Hepatocyte (in vitro differentiated cells): ENCODE measurements at regions not wholly inside any gene's neighbourhood (a gene's known extent, or its start where the extent isn't known, plus 50 kb on each side); places are given as distances from the start of the nearest gene placed in this dataset.

Experiments used
- EZH2phosphoT487 ChIP-seq: fragments of 200-600 bp; sonication (generic); IDR thresholded peaks from one replicate; pipeline ENCODE4 v1.6.1; 2018; ENCODE audit warnings: antibody characterized with exemption, mild to moderate bottlenecking, low read depth, moderate library complexity; ENCODE audit not compliant: unreplicated experiment, severe bottlenecking
- TF ChIP-seq, protein P1 (sequence below): fragments of 200-600 bp; sonication (generic); IDR thresholded peaks from 2 replicates; pipeline ENCODE4 v1.5.1; 2016; ENCODE audit warnings: antibody characterized with exemption, mild to moderate bottlenecking; ENCODE audit not compliant: poor library complexity

GRCh38 chr5:51518607-51519006 is 135.4 kb downstream of the ISL1 start:
- TF ChIP-seq, protein P1, sequence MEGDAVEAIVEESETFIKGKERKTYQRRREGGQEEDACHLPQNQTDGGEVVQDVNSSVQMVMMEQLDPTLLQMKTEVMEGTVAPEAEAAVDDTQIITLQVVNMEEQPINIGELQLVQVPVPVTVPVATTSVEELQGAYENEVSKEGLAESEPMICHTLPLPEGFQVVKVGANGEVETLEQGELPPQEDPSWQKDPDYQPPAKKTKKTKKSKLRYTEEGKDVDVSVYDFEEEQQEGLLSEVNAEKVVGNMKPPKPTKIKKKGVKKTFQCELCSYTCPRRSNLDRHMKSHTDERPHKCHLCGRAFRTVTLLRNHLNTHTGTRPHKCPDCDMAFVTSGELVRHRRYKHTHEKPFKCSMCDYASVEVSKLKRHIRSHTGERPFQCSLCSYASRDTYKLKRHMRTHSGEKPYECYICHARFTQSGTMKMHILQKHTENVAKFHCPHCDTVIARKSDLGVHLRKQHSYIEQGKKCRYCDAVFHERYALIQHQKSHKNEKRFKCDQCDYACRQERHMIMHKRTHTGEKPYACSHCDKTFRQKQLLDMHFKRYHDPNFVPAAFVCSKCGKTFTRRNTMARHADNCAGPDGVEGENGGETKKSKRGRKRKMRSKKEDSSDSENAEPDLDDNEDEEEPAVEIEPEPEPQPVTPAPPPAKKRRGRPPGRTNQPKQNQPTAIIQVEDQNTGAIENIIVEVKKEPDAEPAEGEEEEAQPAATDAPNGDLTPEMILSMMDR: no peak
- TF ChIP-seq EZH2phosphoT487: no peak
